GM12891 (cell line): ENCODE measurements at regions not wholly inside any gene's neighbourhood (a gene's known extent, or its start where the extent isn't known, plus 50 kb on each side); places are given as distances from the start of the nearest gene placed in this dataset.

Source experiments
- PAX5 ChIP-seq: IDR thresholded peaks from 2 replicates; pipeline ENCODE4 v1.6.1; 2011; ENCODE audit warnings: low read length, moderate library complexity, mild to moderate bottlenecking; ENCODE audit not compliant: insufficient read depth, severe bottlenecking
- POLR2A ChIP-seq: IDR thresholded peaks from 2 replicates; pipeline ENCODE4 v1.6.1; 2011; ENCODE audit warnings: low read depth, low read length, control low read depth
- POLR2AphosphoS5 ChIP-seq: IDR thresholded peaks from 2 replicates; pipeline ENCODE4 v1.6.1; 2011; ENCODE audit warnings: low read depth, low read length, control low read depth
- POU2F2 ChIP-seq: IDR thresholded peaks from 2 replicates; pipeline ENCODE4 v1.6.1; 2011; ENCODE audit warnings: low read depth, mild to moderate bottlenecking, control low read depth, low read length, moderate library complexity
- SPI1 ChIP-seq: IDR thresholded peaks from 2 replicates; pipeline ENCODE4 v1.6.1; 2011; ENCODE audit warnings: low read depth, low read length, control low read depth
- TAF1 ChIP-seq: IDR thresholded peaks from 2 replicates; pipeline ENCODE4 v1.6.1; 2011; ENCODE audit warnings: low read depth, low read length, control low read depth

DNA sequence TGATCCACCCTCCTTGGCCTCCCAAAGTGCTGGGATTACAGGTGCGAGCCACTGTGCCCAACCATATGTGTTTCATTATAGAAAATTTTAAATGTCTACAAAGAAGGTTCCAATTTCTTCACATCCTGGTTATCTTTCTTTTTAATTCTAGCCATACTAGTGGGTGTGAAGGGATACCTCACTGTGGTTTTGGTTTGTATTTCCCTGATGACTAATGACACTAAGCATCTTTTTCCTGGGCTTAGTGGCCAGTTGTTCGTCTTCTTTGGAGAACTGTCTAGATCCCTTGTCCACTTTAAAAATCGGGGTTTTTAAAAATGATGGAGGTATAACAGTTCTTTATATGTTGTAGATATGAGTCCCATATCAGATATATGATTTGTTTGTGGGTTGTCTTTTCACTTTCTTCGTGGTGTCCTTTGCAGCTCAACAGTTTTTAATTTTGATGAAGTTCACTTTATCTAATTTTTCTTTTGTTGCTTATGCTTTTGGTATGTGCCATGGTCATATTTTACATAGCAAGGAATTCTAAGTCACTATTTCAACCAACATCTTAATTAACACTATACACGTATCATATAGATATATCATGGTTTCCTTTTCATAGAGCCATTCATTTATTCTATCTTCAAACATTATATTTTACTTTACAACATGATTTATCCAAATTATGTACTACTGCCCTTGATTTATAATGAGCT is 135.0 kb upstream of the RIOK3 start:
- TF ChIP-seq POLR2A (no peak), POLR2AphosphoS5 (no peak), TAF1 (no peak), PAX5 (no peak), SPI1 (no peak), POU2F2 (no peak)
